Stimulated activated naive CD8-positive, alpha-beta T cell treated with anti-CD3 and anti-CD28 coated beads, Interleukin-15, amount 100 ng/mL, for 72 hours (primary cell): ENCODE measurements at regions not wholly inside any gene's neighbourhood (a gene's known extent, or its start where the extent isn't known, plus 50 kb on each side); places are given as distances from the start of the nearest gene placed in this dataset.
"Not testable (repeated sequence)": the region's sequence is repeated elsewhere in the genome, so short reads cannot be mapped to it uniquely, and the experiment has no call there.

Source experiments
- ATAC-seq: fragments of 150-1000 bp; cut with Tn5 transposase; 2 replicates; pipeline ENCODE4 v1.10.0; 2021; ENCODE audit warnings: mild to moderate bottlenecking, moderate library complexity
- DNase-seq, 2 donors: peaks; one replicate each; pipeline ENCODE4 v3.0.0; 2021 to 2022
- H3K27ac Mint-ChIP-seq, 2 donors: one replicate each; pipeline ENCODE4 v1.8.0; 2022; ENCODE audit warnings: mild to moderate bottlenecking in 2 of 2, mixed read lengths in 2 of 2, moderate library complexity in 2 of 2
- H3K27me3 Mint-ChIP-seq: one replicate; pipeline ENCODE4 v1.8.0; 2022; ENCODE audit warnings: mixed read lengths
- H3K4me1 Mint-ChIP-seq: one replicate; pipeline ENCODE4 v1.8.0; 2022; ENCODE audit warnings: mild to moderate bottlenecking, mixed read lengths
- H3K4me3 Mint-ChIP-seq, 2 donors: one replicate each; pipeline ENCODE4 v1.8.0; 2022; ENCODE audit warnings: mild to moderate bottlenecking in 2 of 2, mixed read lengths in 2 of 2, moderate library complexity in 1 of 2
- H3K9me3 Mint-ChIP-seq, 2 donors: one replicate each; pipeline ENCODE4 v1.8.0; 2022; ENCODE audit warnings: mixed read lengths in 2 of 2

DNA sequence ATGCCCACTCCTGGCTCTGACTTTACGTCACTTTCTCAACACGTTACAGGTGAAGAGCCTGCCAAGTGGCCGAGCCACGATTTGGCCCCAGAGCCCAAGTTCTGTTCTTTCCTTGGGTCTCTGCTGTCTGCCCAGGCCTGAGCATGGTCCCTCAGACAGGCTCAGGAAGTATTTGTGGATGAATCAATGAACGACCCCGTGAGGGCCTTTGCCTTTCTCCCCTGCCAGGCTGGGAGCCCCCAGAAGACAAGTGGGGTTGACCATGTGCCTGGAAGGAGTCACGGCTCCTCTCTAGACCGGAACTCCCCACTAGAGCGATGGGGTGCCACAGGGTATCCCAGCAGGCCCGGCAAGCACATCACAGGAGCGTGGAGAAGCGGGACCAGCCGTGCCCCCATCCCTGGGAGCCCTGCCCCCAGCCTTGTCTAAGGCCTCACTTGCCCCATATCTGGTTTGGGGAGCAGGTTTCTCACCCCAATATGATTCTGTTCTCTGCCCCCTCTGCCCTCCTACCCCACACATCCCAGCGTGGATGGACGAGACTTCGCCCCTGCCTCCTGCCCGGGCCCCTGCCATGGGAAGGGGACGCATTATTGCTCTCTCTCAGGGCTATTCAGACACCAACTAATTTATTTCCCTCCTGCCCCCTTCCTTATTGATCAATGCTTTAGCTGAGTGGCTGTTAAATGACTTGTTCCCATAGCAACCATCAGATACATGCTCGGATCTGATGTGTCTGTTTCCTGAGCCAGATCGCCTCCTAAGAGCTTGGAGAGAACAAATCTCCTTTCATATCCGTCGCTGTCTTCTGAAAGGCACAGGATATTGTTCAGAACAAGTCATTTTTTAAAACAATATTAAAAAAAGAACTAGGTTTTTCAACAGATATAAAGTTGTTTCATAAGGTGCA, 69.0 kb downstream of the DIO3 start:
- DNase-seq, result no peak
- Mint-ChIP-seq H3K4me1 (peaks cover 13% of the 10 kb centered on the region), H3K27me3 (peaks cover 23% of the 10 kb centered on the region), H3K9me3 (no peaks in the 10 kb centered on the region), H3K27ac (no peak overlapping the region), H3K4me3 (no peak overlapping the region)
- no peak for ATAC-seq

DNA sequence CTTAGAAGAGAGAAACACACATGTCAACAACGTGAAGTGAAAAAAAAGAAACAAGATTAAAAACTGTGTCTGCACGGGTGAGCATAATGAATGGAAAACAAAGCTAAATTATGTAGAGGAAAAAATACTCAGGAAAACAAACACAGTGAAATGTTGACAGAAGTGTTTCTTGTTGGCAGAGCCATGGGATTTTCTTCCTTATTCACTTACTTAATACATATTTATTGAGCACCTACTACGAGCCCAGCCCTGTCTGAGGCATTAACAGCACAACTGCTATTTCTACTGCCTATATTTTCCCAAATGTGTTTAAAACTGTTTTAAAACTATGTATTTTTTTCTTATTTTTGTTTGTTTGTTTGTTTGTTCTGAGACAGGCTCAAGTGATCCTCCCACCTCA, 69.9 kb downstream of the DIO3 start:
- Mint-ChIP-seq H3K9me3 (no peaks in the 10 kb centered on the region), H3K27ac (no peak overlapping the region), H3K27me3 (peaks cover 27% of the 10 kb centered on the region), H3K4me3 (no peak overlapping the region), H3K4me1 (peaks cover 13% of the 10 kb centered on the region)
- ATAC-seq (no peak), DNase-seq (no peak)

DNA sequence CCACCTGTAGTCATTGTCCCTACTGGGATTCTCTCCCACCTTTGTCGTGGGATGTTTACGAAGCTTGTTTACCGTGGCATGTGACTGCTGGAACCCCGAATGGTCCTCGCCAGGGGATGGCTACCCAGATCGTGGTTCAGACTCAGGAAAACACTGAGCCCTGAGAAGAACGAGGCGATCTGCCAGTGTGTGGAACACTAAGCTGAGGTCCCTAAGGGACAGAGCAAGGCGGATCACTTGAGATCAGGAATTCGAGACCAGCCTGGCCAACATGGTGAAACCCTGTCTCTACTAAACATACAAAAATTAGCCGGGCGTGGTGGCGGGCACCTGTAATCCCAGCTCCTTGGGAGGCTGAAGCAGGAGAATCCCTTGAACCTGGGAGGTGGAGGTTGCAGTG, 70.7 kb downstream of the DIO3 start:
- H3K4me3 Mint-ChIP-seq, DNase-seq, H3K9me3 Mint-ChIP-seq, ATAC-seq, H3K27ac Mint-ChIP-seq: not testable (repeated sequence)
- Mint-ChIP-seq H3K27me3 (peaks cover 35% of the 10 kb centered on the region), H3K4me1 (peaks cover 13% of the 10 kb centered on the region)

DNA sequence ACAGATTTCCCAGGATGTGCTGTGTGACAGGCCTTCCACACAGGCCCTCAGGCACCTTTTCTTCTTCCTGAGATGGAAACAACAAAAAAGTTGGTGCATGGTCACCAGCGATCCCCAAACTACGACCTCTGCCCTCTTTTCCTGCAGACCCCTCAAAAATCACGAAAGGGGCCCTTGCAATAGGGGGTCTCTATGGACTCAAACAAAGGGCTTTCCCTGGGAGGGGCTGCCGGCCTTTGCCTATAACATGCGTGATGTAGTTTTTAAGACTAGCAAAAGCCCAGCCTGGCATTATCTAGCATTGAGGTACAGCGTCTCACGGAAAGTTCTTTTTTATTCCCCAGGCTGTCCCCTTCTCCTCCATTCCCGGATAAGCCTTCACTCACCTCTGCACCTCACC, 71.2 kb downstream of the DIO3 start:
- Mint-ChIP-seq H3K4me3 (no peak overlapping the region), H3K9me3 (no peaks in the 10 kb centered on the region), H3K27me3 (peaks cover 39% of the 10 kb centered on the region), H3K27ac (no peak overlapping the region), H3K4me1 (peaks cover 13% of the 10 kb centered on the region)
- DNase-seq, result no peak
- ATAC-seq, result no peak

DNA sequence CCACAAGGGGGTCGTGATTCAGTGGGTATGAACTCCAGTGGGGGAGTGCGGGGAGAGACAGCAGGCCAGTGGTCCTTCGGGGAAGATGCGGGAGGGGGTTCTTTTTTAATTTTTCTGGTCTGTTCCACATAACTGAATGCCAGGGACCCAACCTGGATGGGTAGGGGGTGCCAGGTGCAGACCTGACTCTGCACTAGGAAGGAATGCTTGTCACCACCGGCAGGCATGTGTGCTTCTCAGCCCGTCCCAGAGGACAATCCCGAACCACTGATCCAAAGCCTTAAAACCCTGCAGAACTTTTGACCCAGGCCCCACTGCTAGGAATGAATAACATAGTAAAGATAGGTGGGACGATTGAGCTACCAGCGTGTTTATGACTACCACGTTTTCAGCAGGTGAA, 72.0 kb downstream of the DIO3 start:
- Mint-ChIP-seq H3K4me3 (no peak overlapping the region), H3K4me1 (peaks cover 6% of the 10 kb centered on the region), H3K9me3 (no peaks in the 10 kb centered on the region), H3K27ac (no peak overlapping the region), H3K27me3 (peaks cover 32% of the 10 kb centered on the region)
- ATAC-seq (no peak), DNase-seq (no peak)

DNA sequence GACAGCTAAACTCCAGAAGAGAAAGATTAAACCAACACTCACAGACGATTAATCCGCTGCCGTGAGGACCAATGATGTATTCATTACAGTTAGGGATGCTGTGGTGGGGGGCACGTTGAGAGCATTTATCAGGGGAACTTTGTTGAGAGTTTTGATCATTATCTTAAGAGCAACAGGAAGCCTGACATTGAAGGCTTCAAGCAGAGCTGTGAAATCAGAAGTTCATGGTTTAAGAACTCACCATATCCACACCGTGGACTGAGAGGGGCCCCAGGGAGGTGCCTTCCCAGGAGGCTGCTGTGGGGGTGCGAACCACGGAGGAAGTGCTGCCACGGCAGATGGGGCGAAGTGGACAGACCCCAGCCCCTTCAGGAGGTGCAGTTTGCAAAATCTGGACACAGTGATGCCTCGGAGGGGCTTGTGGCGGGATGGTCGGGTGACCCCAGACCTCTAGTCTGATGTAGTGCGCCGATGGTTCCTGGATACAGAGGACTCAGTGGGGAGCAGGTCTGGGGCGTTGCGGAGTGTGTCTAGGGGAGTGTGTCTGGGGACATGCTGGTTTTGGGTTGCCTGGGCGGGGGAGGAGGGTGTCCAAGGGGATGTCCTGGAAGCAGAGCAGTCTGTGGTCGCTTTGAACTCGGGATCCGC, 73.0 kb downstream of the DIO3 start:
- Mint-ChIP-seq H3K4me3 (no peak overlapping the region), H3K27ac (peak overlapping the region in 1 of 2 donors; percentile 19), H3K9me3 (no peaks in the 10 kb centered on the region), H3K27me3 (peaks cover 32% of the 10 kb centered on the region), H3K4me1 (peaks cover 5% of the 10 kb centered on the region)
- ATAC-seq, result no peak
- no peak for DNase-seq

DNA sequence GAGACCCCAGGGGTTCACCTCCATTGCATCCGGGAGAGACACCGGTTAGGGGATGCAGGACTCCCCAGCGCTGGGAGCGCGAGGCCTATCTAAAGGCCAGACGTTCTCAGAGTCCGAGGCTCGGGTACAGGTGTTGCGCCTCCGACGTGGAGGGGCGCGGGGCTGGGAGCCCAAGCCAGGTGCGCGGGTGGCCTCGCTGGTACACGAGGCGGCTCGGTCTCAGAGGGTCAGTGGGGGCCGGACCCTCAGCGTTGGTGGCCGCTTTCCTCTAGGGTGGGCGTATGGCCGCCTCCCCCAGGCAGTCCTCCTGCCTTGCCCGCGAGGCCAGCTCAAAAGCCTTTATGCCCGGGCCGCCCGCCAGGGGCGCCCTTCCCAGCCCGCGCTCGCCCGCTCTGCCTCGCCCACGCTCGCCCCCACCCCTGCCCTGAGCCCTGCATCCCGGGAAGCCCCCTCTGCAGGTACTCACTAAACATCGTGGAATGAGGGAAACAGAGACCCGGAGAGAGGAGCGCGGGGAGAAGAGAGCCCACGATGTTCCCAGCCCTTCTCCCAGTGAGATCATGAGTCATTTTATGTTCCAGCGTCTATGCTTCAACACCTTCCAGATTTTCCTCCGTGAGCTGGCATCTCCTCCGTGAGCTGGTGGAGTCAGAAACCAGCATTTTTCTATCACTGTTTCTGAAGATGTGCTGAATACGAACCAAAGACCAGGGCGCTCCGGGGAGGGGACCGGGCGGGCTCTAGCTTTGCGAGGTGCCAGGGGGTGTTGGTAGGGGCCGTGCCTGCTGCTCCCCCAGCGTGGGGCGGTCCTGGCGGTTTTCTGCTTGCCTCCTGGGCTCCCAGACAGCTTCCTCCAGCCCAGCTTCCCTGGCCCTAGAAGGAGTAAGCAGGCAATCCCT, 73.8 kb downstream of the DIO3 start:
- no peak overlapping the region for H3K4me3 Mint-ChIP-seq
- DNase-seq (no peak), ATAC-seq (peak; percentile 46)
- peaks cover 32% of the 10 kb centered on the region for H3K27me3 Mint-ChIP-seq
- peaks cover 5% of the 10 kb centered on the region for H3K4me1 Mint-ChIP-seq
- no peak overlapping the region for H3K27ac Mint-ChIP-seq
- no peaks in the 10 kb centered on the region for H3K9me3 Mint-ChIP-seq

DNA sequence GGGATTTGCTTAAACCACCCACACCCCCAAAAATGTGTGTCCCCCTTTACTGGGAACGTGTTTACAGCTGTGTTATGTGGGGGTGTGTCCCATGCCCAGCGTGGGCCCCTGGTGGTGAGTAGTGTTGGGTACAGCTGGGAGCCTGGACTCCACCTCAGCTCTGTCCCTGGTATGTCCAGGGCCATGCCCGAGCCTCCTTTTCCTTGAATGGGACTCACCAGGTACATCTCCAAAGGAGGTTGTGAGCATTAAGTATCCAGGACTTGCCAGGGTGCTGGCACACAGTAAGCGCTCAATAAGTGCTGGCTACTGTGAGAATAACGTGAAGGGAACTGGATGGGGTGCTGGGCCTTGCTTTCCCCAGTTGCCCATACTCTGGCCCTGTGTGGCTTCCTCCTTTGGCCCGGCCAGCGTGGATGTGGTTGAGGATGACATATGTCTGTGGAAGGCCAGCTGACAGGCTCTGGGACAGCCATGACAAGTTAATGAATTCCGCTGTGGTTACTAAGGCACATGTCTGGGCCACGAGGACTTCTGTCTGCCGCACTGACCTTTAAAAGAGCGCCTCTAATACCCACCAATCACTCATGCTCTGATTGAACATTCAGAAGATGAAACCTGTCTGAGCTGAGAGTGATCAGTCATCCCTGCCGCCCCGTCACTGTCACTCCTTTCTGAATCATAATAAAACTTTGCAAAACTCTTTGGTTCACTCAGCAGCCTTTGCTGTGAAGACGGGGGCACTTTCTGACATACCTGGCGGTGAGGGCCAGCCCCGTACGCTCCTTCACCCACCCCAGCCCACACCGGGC, 74.7 kb downstream of the DIO3 start:
- Mint-ChIP-seq H3K27ac (no peak overlapping the region), H3K4me1 (peaks cover 5% of the 10 kb centered on the region), H3K4me3 (no peak overlapping the region), H3K27me3 (peaks cover 38% of the 10 kb centered on the region), H3K9me3 (no peaks in the 10 kb centered on the region)
- DNase-seq (no peak), ATAC-seq (peak; percentile 63)

DNA sequence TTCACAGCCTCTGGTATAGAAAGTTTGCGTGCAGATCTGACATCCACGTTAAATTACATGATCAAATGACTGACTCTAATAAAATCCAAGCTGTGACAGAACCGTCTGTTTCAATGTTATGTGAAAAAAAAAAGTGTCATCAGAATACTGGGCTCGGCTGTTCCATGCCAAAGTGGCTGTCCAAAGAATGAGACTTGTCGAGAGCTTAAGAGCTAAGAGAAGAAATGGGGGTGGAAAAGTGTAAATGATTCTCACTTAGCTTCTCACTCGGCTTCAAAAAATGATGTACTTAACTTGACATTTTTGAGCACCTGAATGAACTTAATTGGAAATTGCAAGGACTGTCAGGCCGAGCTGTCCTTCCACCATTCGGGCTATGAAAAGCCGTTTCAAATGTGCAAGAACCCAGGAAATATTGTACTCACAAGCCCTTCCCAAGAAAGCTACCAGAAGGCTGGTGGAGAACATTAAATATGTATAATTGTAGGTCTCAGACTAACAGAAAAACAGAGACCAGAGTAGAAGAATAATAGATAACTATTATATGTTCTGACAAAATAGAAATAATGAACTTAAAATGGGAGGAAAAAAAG, 78.0 kb downstream of the DIO3 start:
- H3K4me1 Mint-ChIP-seq, result peaks cover 2% of the 10 kb centered on the region
- ATAC-seq, result no peak
- H3K9me3 Mint-ChIP-seq, result no peaks in the 10 kb centered on the region
- no peak overlapping the region for H3K27ac Mint-ChIP-seq
- no peak overlapping the region for H3K4me3 Mint-ChIP-seq
- DNase-seq, result no peak
- H3K27me3 Mint-ChIP-seq, result peaks cover 41% of the 10 kb centered on the region

DNA sequence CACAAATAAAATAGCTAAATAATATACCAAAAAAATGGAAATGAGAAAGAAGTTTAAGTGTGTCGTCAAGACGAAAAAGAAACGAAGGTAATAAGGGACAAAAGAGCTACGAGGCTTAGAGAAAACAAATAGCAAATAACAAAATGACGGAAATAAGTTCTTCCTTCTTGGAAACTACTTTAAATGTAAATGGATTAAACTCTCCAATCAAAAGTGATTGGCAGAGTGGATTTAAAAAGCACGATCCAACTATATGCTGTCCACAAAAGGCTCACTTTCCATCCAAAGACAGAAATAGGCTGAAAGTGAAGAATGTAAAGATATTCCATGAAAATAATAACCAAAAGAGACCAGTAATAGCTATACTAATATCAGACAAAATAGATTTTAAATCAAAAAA, 82.4 kb downstream of the DIO3 start:
- no peak for ATAC-seq
- H3K27ac Mint-ChIP-seq, result no peak overlapping the region

DNA sequence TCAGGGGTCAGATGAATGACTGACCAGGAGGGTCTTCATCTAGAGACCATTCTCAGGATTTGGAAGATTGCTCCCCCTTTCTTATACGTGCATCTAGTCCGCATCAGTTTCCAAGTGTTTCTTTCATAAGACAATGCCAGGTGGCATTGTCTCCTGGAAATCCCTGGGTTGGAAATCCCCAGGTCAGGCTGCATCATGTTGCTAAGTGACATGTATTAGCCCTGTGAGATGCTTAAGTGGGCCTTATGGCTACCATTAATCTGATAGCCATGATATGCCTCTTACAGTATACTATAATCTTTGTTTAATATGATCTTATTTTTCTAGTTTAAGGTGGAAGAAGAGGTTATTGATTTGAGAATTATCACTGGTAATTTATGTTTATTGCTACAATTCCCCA, 92.8 kb downstream of the DIO3 start:
- H3K27me3 Mint-ChIP-seq, result peaks cover 39% of the 10 kb centered on the region
- ATAC-seq, result no peak
- no peak for DNase-seq

More for the DNA sequence above, 82.4 kb downstream of the DIO3 start:
- Mint-ChIP-seq H3K27me3 (peaks cover 22% of the 10 kb centered on the region), H3K4me1 (no peaks in the 10 kb centered on the region), H3K4me3 (no peak overlapping the region), H3K9me3 (no peaks in the 10 kb centered on the region)
- no peak for DNase-seq

DNA sequence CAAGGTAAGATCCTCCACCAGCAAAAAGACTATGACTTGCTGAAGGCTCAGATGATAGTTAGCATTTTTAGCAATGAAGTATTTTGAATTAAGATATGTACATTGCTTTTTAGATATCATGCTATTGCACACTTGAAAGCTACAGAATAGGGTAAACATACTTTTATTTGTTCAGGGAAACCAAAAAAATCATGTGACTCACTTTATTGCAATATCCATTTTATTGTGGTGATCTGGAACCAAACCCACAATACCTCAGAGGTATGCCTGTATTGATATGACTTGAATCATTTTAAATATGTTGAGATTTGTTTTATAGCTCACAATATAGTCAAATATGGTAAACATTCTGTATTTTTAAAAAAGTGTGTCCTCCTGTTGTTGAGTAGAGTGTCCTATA, 96.1 kb downstream of the DIO3 start:
- H3K4me3 Mint-ChIP-seq, result no peak overlapping the region
- peaks cover 43% of the 10 kb centered on the region for H3K27me3 Mint-ChIP-seq
- peaks cover 8% of the 10 kb centered on the region for H3K4me1 Mint-ChIP-seq
- no peak overlapping the region for H3K27ac Mint-ChIP-seq
- ATAC-seq, result no peak
- no peak for DNase-seq
- no peaks in the 10 kb centered on the region for H3K9me3 Mint-ChIP-seq

More for the DNA sequence above, 92.8 kb downstream of the DIO3 start:
- peaks cover 8% of the 10 kb centered on the region for H3K4me1 Mint-ChIP-seq
- H3K27ac Mint-ChIP-seq, result no peak overlapping the region
- H3K9me3 Mint-ChIP-seq, result peaks cover 0 to 7% of the 10 kb centered on the region in 2 donors
- no peak overlapping the region for H3K4me3 Mint-ChIP-seq

DNA sequence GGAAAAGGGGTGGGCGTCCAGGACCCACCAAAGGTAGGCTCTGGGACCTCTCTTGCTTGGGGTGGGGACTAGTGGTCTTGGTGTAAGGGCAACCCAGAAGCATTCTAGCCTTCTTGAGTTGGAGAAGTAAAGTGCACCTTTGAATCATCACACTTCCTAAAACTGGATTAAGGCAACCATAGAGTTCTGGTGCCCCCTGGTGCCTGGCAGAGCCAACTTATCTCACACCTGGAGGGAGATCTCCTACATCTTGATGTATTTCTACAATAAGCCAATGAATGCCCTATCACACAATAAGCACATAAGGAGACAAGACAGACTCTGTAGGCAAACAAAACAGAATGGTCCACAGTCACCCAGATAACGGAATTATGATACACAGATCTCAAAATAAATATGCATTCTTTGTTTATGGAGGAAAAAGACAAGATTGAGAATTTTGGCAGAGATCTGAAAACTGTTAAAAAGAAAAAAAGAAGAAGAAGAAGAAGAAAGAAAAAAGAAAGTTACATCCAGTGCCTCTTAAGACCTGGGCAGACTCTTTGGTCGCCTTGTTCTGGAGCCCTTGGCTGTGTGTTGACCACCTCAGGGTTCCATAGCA, 95.9 kb upstream of the PPP2R5C start:
- Mint-ChIP-seq H3K4me1 (no peaks in the 10 kb centered on the region), H3K27me3 (peaks cover 21% of the 10 kb centered on the region), H3K9me3 (peaks cover 10 to 13% of the 10 kb centered on the region in 2 donors), H3K4me3 (no peak overlapping the region), H3K27ac (no peak overlapping the region)
- DNase-seq (peak; percentile 28 to 38), ATAC-seq (peak; percentile 52)

DNA sequence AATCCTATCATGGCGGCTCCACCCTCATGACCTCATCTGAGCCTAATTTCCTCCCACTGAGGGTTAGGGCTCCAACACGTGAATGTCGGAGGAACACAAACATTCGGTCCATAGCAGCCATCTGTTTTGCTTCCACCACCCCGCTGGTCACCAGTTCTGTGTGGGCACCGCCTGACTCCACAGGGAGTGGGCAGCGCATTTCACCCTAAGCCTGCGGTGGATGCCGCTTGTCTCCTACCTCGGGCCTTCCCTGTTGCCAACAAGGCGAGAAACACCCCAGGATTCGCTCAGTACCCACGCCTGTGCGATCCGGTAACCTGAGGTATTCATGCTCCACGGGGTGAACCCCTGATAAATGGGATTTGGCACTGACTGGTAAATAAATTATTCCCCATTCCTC, 95.2 kb upstream of the PPP2R5C start:
- H3K4me1 Mint-ChIP-seq, result no peaks in the 10 kb centered on the region
- DNase-seq (no peak), ATAC-seq (no peak)
- H3K27ac Mint-ChIP-seq, result no peak overlapping the region
- H3K9me3 Mint-ChIP-seq, result peaks cover 13 to 14% of the 10 kb centered on the region in 2 donors
- H3K4me3 Mint-ChIP-seq, result no peak overlapping the region
- peaks cover 21% of the 10 kb centered on the region for H3K27me3 Mint-ChIP-seq
